ENCODE measurements at regions not wholly inside any gene's neighbourhood (a gene's known extent, or its start where the extent isn't known, plus 50 kb on each side); places are given as distances from the start of the nearest gene placed in this dataset.
A peak's percentile ranks its signal among the peaks of the same experiment; 100 is the strongest.

DNA sequence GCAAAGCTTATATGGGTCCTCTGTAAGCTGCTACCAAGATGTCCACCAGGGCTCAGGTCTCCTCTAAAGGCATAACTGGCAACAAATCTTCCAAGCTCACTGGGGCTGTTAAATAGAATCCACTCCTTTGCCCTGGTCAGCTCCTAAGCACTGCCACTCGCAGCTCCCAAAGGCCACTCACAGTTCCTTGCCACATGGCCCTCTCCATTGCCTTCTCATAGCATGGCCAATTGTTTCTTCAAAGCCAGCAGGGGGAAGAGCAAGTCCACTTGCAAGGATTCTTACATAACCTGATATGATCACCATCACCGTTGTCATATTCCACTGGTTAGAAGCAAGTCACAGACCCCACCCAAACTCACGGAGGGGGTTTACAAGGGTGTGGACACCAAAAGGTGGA lies 199.5 kb downstream of the SUCLA2 start:
- no peaks in the 10 kb centered on the region for H4K20me1 ChIP-seq (ENCODE audit: insufficient read depth)
- H3K9me2 ChIP-seq (ENCODE audit: insufficient read depth): no peaks in the 10 kb centered on the region
- no peaks in the 10 kb centered on the region for H3K4me1 ChIP-seq (replicated peaks; ENCODE audit: insufficient read depth)
- H3K4me3 ChIP-seq: no peak overlapping the region
- H3F3A ChIP-seq (ENCODE audit: insufficient read depth, low read depth): no peaks in the 10 kb centered on the region
- no peak overlapping the region for H2AFZ ChIP-seq
- no TSS peak for BruUV-seq (replicated peaks)
- H3K36me3 ChIP-seq (ENCODE audit: low read depth): no peaks in the 10 kb centered on the region
- no peak for DNase-seq
- POLR2A ChIA-PET (ENCODE audit: unreplicated experiment): no interaction called here
- no peak for TF ChIP-seq EZH2 (IDR thresholded peaks at IDR 0.05; ENCODE audit: low read depth)
- TF ChIP-seq, protein P1, sequence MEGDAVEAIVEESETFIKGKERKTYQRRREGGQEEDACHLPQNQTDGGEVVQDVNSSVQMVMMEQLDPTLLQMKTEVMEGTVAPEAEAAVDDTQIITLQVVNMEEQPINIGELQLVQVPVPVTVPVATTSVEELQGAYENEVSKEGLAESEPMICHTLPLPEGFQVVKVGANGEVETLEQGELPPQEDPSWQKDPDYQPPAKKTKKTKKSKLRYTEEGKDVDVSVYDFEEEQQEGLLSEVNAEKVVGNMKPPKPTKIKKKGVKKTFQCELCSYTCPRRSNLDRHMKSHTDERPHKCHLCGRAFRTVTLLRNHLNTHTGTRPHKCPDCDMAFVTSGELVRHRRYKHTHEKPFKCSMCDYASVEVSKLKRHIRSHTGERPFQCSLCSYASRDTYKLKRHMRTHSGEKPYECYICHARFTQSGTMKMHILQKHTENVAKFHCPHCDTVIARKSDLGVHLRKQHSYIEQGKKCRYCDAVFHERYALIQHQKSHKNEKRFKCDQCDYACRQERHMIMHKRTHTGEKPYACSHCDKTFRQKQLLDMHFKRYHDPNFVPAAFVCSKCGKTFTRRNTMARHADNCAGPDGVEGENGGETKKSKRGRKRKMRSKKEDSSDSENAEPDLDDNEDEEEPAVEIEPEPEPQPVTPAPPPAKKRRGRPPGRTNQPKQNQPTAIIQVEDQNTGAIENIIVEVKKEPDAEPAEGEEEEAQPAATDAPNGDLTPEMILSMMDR (conservative IDR thresholded peaks at IDR 0.05): no peak
- no peaks in the 10 kb centered on the region for H3K79me2 ChIP-seq (ENCODE audit: low read depth)
- intact Hi-C loops (cut with micrococcal nuclease; ENCODE audit: unreplicated experiment): no loop called here
- CTCF ChIA-PET: no interaction called here
- H3K4me2 ChIP-seq: no peak overlapping the region
- H3K27ac ChIP-seq: no peak overlapping the region
- H3K9me3 ChIP-seq (ENCODE audit: insufficient read depth, low read depth): no peaks in the 10 kb centered on the region; the same call in 1 of the 2 replicates
- no peaks in the 10 kb centered on the region for H3K27me3 ChIP-seq (ENCODE audit: insufficient read depth, low read depth)

DNA sequence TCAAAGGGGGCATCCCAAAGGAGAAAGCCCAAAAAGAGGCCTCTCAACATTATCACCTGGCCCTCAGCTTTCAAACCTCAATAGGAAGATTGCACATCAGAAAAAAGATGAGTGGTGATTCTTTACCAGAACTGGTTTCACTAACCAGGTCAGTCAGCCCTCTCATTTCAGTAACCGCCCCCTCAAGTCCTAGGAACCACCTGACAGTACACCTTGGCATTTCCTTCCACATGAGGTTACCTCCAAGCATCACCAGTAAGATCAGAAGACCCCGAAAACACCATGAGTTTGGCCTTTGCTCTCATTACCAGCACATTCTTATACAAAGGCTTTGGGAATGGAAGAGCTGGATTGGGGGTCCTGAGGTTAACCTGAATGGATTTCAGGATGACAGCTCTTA lies 200.5 kb downstream of the SUCLA2 start:
- H3K27me3 ChIP-seq (ENCODE audit: insufficient read depth, low read depth): no peaks in the 10 kb centered on the region
- H2AFZ ChIP-seq: no peak overlapping the region
- no peak overlapping the region for H3K4me2 ChIP-seq
- H3K4me3 ChIP-seq: no peak overlapping the region
- H3K9me2 ChIP-seq (ENCODE audit: insufficient read depth): no peaks in the 10 kb centered on the region
- no peaks in the 10 kb centered on the region for H3F3A ChIP-seq (ENCODE audit: insufficient read depth, low read depth)
- H3K36me3 ChIP-seq (ENCODE audit: low read depth): no peaks in the 10 kb centered on the region
- intact Hi-C loops (cut with micrococcal nuclease; ENCODE audit: unreplicated experiment): no loop called here
- H3K79me2 ChIP-seq (ENCODE audit: low read depth): no peaks in the 10 kb centered on the region
- CTCF ChIA-PET: no interaction called here
- no peaks in the 10 kb centered on the region for H3K4me1 ChIP-seq (replicated peaks; ENCODE audit: insufficient read depth)
- H3K9me3 ChIP-seq (ENCODE audit: insufficient read depth, low read depth): no peaks in the 10 kb centered on the region; the same call in 1 of the 2 replicates
- DNase-seq: no peak
- POLR2A ChIA-PET (ENCODE audit: unreplicated experiment): no interaction called here
- no peaks in the 10 kb centered on the region for H4K20me1 ChIP-seq (ENCODE audit: insufficient read depth)
- TF ChIP-seq, protein P1 (conservative IDR thresholded peaks at IDR 0.05): no peak
- no peak for TF ChIP-seq EZH2 (IDR thresholded peaks at IDR 0.05; ENCODE audit: low read depth)
- no TSS peak for BruUV-seq (replicated peaks)
- no peak overlapping the region for H3K27ac ChIP-seq

DNA sequence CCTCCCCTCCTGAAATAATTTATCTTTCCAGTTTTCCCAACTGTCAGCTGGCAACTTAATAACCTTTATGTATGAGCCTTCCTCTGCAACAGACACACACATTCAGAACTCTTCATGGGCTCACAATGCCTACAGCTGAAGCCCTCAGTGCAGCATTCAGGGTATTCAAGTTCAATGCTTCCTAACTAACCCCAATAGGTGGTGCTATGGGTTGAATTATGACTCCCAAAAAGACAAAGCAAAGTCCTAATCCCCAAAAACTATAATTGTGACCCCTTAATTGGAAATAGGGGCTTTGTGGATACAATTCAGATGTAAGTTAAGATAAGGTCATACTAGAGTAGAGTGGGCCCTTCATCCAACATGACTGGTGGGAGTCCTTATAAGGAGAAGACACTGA lies 202.2 kb downstream of the SUCLA2 start:
- no peak for DNase-seq
- no TSS peak for BruUV-seq (replicated peaks)

More for the DNA sequence above, 202.2 kb downstream of the SUCLA2 start:
- POLR2A ChIA-PET (ENCODE audit: unreplicated experiment): no interaction called here
- no peaks in the 10 kb centered on the region for H3K36me3 ChIP-seq (ENCODE audit: low read depth)
- H3K9me2 ChIP-seq (ENCODE audit: insufficient read depth): no peaks in the 10 kb centered on the region
- no peaks in the 10 kb centered on the region for H3F3A ChIP-seq (ENCODE audit: insufficient read depth, low read depth)
- H3K27me3 ChIP-seq (ENCODE audit: insufficient read depth, low read depth): no peaks in the 10 kb centered on the region
- H2AFZ ChIP-seq: no peak overlapping the region
- no peak overlapping the region for H3K4me3 ChIP-seq
- H3K79me2 ChIP-seq (ENCODE audit: low read depth): no peaks in the 10 kb centered on the region
- no peak for TF ChIP-seq EZH2 (IDR thresholded peaks at IDR 0.05; ENCODE audit: low read depth)
- TF ChIP-seq, protein P1 (conservative IDR thresholded peaks at IDR 0.05): peak; percentile 51
- CTCF ChIA-PET: no interaction called here
- H3K4me1 ChIP-seq (replicated peaks; ENCODE audit: insufficient read depth): no peaks in the 10 kb centered on the region
- no peak overlapping the region for H3K27ac ChIP-seq
- no peaks in the 10 kb centered on the region; the same call in none of the 2 replicates for H3K9me3 ChIP-seq (ENCODE audit: insufficient read depth, low read depth)
- H3K4me2 ChIP-seq: no peak overlapping the region
- intact Hi-C loops (cut with micrococcal nuclease; ENCODE audit: unreplicated experiment): loop anchor here (2.0 to 10.0 kb wide), 3 partner anchors 136 to 970 kb away; partner anchors contain the start of gene NUDT15
- H4K20me1 ChIP-seq (ENCODE audit: insufficient read depth): no peaks in the 10 kb centered on the region

All from PC-9 (cell line).